ENCODE measurements at regions not wholly inside any gene's neighbourhood (a gene's known extent, or its start where the extent isn't known, plus 50 kb on each side); places are given as distances from the start of the nearest gene placed in this dataset.
A peak's percentile ranks its signal among the peaks of the same experiment; 100 is the strongest.
"Not testable (repeated sequence)": the region's sequence is repeated elsewhere in the genome, so short reads cannot be mapped to it uniquely, and the experiment has no call there.

GRCh38 chr5:114952876-114953275, 216.8 kb downstream of the TRIM36 start:
- DNase-seq: no peak

- DNase-seq: no peak
Measured at GRCh38 chr5:114949756-114950155, 220.0 kb downstream of the TRIM36 start.

GRCh38 chr5:114948986-114949621, 220.6 kb downstream of the TRIM36 start:
- no peak for DNase-seq

- no peak for DNase-seq
Measured at GRCh38 chr5:114948363-114948762, 221.3 kb downstream of the TRIM36 start.

- no peak for DNase-seq
Measured at GRCh38 chr5:114940709-114941108, 229.0 kb downstream of the TRIM36 start.

- DNase-seq: no peak
Measured at GRCh38 chr5:114935490-114935889, 234.2 kb downstream of the TRIM36 start.

- DNase-seq: no peak
Measured at GRCh38 chr5:114928644-114929462, 240.9 kb downstream of the TRIM36 start.

- DNase-seq: no peak
Measured at GRCh38 chr5:114924769-114925168, 244.9 kb downstream of the TRIM36 start.

GRCh38 chr5:114912189-114912920, 257.4 kb downstream of the TRIM36 start:
- DNase-seq: no peak

- no peak for DNase-seq
Measured at GRCh38 chr5:114910727-114911126, 259.0 kb downstream of the TRIM36 start.

- DNase-seq: no peak
Measured at GRCh38 chr5:114909424-114909823, 260.3 kb downstream of the TRIM36 start.

- DNase-seq: no peak
Measured at GRCh38 chr5:114903767-114904166, 265.9 kb downstream of the TRIM36 start.

- DNase-seq: no peak
Measured at GRCh38 chr5:114898602-114899001, 271.1 kb downstream of the TRIM36 start.

- no peak for DNase-seq
Measured at GRCh38 chr5:114883675-114884074, 286.0 kb downstream of the TRIM36 start.

GRCh38 chr5:114859438-114859735, 310.3 kb downstream of the TRIM36 start:
- no peak for DNase-seq

GRCh38 chr5:114858665-114859437, 310.9 kb downstream of the TRIM36 start:
- no peak for DNase-seq

GRCh38 chr5:114857941-114858551, 311.7 kb downstream of the TRIM36 start:
- DNase-seq: peak; percentile 91

- DNase-seq: not testable (repeated sequence)
Measured at GRCh38 chr5:114844711-114845110, 325.0 kb downstream of the TRIM36 start.

- DNase-seq: no peak
Measured at GRCh38 chr5:114839360-114839759, 330.3 kb downstream of the TRIM36 start.

- DNase-seq: no peak
Measured at GRCh38 chr5:114838937-114839336, 330.8 kb downstream of the TRIM36 start.

GRCh38 chr5:114830114-114830513, 339.6 kb downstream of the TRIM36 start:
- no peak for DNase-seq

GRCh38 chr5:114822863-114823262, 346.8 kb downstream of the TRIM36 start:
- no peak for DNase-seq

- no peak for DNase-seq
Measured at GRCh38 chr5:114822436-114822835, 347.3 kb downstream of the TRIM36 start.

Measured in GF-D8 (cell line).